Amniotic epithelial cell (primary cell): ENCODE measurements at regions not wholly inside any gene's neighbourhood (a gene's known extent, or its start where the extent isn't known, plus 50 kb on each side); places are given as distances from the start of the nearest gene placed in this dataset.
A peak's percentile ranks its signal among the peaks of the same experiment; 100 is the strongest.
"Not testable (repeated sequence)": the region's sequence is repeated elsewhere in the genome, so short reads cannot be mapped to it uniquely, and the experiment has no call there.

ENCODE experiments used
- DNase-seq: peaks from one replicate; pipeline ENCODE4 v3.0.0-alpha.2; 2010; ENCODE audit warnings: low read depth

- DNase-seq: no peak
Measured at GRCh38 chr20:24836661-24837299, 112.3 kb upstream of the CST7 start.

GRCh38 chr20:24837781-24838450 is 111.2 kb upstream of the CST7 start:
- no peak for DNase-seq

DNA sequence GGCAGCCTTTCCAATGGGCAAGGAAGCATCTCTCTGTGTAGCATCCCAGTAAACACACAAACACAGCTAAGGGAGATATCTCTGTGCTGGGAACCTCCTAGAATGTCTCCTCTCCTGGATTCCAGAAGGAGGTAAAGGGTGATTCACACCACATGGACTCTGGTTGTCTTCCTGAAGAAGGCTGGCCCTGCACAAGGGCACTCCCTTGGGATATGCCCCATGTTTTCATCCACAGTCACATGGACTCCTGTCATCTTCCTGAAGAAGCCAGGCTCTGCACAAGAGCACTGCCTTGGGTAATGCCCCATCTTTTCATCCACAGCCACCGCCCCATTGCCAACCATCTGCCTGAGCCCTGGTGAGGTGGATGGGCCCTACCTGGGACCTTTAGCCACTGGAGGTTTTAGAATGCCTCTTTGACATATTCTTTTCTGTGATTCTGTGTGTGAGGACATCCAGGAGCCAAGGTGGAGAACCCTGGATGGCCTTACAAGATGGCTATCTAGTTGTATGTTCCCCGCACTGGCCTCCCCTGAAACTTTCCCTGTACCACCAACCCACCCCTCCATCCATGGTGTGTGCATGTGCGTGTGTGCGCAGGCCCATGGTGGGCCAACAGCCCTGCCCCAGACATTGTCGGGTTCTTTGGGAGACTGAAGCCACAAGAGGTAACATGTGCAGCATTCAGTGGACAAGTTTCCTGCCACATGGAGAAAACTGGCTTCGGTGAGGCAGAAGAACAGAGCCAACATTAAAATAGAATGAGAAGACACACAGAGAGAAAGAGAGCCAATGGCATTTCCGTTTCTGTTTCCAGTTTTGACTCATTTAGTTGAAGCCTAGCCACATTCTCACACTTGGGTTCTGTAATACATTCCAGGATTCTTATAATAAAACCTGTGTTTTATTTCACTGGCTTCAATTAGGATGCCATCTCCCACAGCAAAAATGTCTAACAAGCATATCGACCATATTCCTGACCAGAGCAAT is 110.2 kb upstream of the CST7 start:
- DNase-seq: no peak

DNA sequence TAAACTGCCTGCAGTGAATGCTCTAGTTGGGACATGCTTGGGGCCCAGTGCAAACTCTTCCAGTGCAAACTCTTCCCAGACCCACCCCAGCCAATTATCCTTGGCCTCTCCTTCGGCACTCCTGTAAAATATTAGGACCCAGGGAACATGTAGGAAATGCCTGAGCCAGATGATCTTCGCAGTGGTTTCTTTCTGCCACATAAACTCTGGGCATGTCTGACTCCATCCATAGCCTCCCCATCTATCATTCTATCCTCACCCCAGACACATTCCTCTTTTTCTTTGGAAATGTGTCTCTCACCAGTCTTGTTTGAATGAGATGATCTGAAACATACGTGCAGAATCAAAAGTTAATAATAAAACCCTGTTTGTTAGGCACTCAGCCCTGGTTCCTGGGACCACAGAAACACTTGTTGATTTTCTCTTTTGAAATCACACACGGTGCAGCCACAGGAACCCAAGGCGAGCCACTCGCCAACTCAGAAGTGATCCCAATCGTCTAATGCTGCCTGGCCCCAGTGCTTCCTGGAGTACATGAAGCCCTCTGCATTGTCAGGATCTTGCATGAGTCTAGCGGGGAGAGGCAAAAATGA is 108.9 kb upstream of the CST7 start:
- no peak for DNase-seq

GRCh38 chr20:24842274-24842917 is 106.7 kb upstream of the CST7 start:
- DNase-seq: no peak

DNA sequence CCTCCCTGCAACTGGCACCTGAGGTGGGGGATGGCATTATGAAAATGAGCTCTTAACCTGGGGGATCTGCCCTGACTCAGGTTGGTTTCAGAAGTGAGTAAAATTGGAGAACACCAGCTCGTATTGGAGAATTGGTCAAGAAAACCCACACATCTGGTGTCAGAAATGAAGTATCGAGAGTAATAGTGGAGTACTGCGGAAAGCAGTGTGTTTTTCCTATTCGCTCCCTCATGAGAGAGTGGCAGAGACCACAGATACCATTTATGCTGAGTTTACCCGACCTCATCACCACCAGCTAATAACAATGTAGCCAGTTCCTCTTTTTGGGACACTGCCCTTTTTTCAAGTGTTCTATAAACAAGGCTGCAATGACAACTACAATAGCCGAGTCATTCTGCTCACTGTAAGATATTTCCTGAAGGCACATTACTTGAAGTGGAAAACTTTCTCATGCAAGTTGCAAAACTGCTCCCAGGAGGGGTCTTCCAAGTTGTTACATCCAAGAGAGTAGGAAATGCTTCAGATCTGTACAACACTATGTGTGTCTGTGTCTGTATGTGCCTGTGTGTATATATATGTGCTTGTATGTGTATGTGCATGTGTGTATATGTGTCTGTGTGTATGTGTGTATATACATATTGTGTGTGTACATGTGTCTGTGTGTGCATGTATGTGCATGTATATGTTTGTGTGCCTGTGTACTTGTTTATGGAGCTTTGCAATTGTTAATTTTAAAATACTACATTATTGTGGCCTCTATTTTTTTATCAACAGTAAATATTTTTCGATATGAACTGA is 106.0 kb upstream of the CST7 start:
- DNase-seq: no peak

GRCh38 chr20:24850176-24850575 is 98.9 kb upstream of the CST7 start:
- DNase-seq: no peak

- DNase-seq: no peak
Measured at GRCh38 chr20:24851346-24852019, 97.6 kb upstream of the CST7 start.

GRCh38 chr20:24853916-24854315 is 95.2 kb upstream of the CST7 start:
- no peak for DNase-seq

GRCh38 chr20:24855848-24856247 is 93.2 kb upstream of the CST7 start:
- no peak for DNase-seq

- DNase-seq: not testable (repeated sequence)
Measured at GRCh38 chr20:24858500-24858899, 90.6 kb upstream of the CST7 start.

DNA sequence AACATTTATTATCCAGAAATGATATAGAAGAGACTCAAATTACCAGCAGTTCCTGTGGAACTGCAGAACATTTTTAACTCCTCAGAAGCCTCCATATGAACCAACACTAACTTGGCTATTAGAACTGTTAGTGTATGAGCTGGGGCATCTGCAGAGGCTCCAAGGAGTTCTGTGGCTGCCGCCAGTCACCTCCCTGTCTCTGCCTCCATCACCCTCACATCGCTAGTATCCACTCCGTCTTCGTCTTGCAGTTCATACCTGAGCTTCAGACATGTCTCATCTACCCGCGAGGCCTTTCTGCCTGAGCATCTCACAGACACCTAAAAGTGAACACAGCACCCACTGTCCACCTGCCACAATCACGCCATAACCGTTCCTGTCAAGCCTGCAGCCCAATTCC is 89.5 kb upstream of the CST7 start:
- no peak for DNase-seq

GRCh38 chr20:24862186-24862585 is 86.9 kb upstream of the CST7 start:
- no peak for DNase-seq

DNA sequence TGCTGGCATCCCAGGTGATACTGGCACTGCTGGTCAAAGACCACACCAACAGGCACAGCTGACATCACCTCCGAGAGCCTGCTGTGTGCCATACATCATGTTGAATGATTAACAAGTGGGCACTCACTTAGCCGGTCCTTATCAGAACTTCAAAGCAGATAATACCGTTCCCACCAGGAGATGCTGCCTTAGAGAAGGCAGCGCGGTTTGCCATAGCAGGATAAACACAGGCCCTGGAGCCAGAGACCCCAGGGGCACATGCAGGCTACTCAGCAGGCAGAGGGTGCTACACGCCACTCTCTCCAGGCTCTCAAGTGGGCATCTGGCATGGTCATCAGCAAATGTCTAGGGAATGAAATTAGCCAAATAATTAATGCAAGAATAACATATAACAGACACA is 86.5 kb upstream of the CST7 start:
- DNase-seq: no peak

GRCh38 chr20:24863356-24863755 is 85.7 kb upstream of the CST7 start:
- peak; percentile 26 for DNase-seq

GRCh38 chr20:24866008-24866407 is 83.1 kb upstream of the CST7 start:
- DNase-seq: no peak

GRCh38 chr20:24866742-24867141 is 82.3 kb upstream of the CST7 start:
- no peak for DNase-seq

GRCh38 chr20:24867556-24867955 is 81.5 kb upstream of the CST7 start:
- DNase-seq: no peak

DNA sequence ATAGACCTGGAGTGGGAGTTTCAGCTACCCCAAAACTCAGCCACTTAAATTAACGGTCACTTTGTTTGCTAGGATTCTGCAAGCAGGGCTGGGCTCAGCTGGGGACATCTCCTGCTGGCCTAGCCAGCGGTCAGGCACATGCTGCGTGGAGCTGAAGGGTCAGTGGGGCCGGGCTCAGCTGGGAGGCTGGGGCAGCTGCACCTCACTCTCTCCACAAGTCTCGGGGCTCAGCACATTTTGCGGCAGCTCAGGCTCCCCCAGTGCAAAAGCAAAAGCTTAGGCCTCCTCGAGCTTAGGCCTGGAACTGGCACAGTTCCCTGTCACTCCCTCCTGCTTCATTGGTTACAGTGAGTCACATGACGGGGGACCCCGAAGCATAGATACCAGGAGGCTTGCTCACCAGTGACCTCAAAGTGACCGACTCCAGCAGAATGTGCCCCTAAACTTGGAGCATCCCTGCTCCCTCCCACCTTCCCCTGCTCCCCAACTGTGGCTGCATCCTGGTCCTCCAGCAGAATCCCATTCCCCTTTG is 80.6 kb upstream of the CST7 start:
- no peak for DNase-seq

DNA sequence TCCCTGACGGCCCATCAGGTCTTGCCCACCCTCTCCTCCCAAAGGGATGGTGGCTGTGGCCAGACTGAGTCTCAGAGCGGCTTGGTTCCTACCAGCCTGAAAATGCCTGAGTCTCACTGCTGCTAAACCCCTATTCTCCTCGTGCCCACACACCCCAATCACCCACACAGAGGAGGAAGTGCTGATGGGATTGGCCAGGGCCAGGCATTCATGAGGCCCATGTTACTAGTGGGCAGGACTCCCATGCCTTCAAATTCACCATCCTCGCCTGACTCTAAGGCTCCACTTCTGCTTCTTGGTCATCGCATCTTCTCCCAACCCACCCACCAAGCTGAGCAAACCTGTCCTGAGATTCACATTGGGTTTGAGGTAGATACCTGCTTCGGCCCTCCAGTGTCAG is 80.1 kb upstream of the CST7 start:
- no peak for DNase-seq
